Endothelial cell of umbilical vein (primary cell): ENCODE measurements at regions not wholly inside any gene's neighbourhood (a gene's known extent, or its start where the extent isn't known, plus 50 kb on each side); places are given as distances from the start of the nearest gene placed in this dataset.

Experiments used
- BruUV-seq: library from RNA; stranded (reverse); fragments of 400-500 nt; replicated peaks from 2 replicates; lab custom pipeline; 2021; lab: Mats Ljungman, UMichigan
- CTCF ChIA-PET: fragments of 300-600, 350-600 bp; sonication (Branson Sonifier 250); formaldehyde crosslinking; loops from one replicate; lab custom pipeline; 2021; ENCODE audit warnings: antibody characterized with exemption, inconsistent platforms; lab: Charles Lee
- POLR2A ChIA-PET: fragments of 300-600, 350-600 bp; sonication (Branson Sonifier 250); formaldehyde crosslinking; loops from one replicate; lab custom pipeline; 2021; ENCODE audit warnings: antibody characterized with exemption, inconsistent platforms; lab: Charles Lee
- DNase-seq: peaks from one replicate; pipeline ENCODE4 v3.0.0-alpha.2; 2011; ENCODE audit warnings: low read depth, low spot score
- FAIRE-seq: peaks from 2 replicates; lab custom pipeline; 2011; peaks lifted over from hg19 to GRCh38; lab: Jason Lieb, UNC
- H2AFZ ChIP-seq: 2 replicates; pipeline ENCODE4 v1.6.0; 2012; ENCODE audit warnings: low read depth, low read length, control low read depth, inconsistent platforms
- H3K27ac ChIP-seq: 2 replicates; pipeline ENCODE4 v1.5.1; 2011; ENCODE audit warnings: low read depth, mild to moderate bottlenecking, control low read depth, low read length, moderate library complexity; ENCODE audit not compliant: insufficient read depth
- H3K27me3 ChIP-seq, 2 experiments: 2 replicates each; pipeline versions ENCODE4 v1.6.0 to v1.6.1; 2011; ENCODE audit warnings: low read length in 2 of 2, mixed read lengths in 1 of 2; ENCODE audit not compliant: control insufficient read depth in 2 of 2, insufficient read depth in 2 of 2
- H3K36me3 ChIP-seq, 2 experiments: 2 replicates in 1 of 2; 3 replicates in 1 of 2; pipeline ENCODE4 v1.5.1; 2011; ENCODE audit warnings: low read length in 2 of 2, mild to moderate bottlenecking in 1 of 2, moderate library complexity in 1 of 2; ENCODE audit not compliant: control insufficient read depth in 2 of 2, insufficient read depth in 2 of 2; ENCODE audit errors: extremely low read depth in 1 of 2
- H3K4me1 ChIP-seq: 3 replicates; pipeline ENCODE4 v1.5.1; 2011; ENCODE audit warnings: mild to moderate bottlenecking, low read length; ENCODE audit not compliant: control insufficient read depth, insufficient read depth; ENCODE audit errors: extremely low read depth
- H3K4me2 ChIP-seq: 2 replicates; pipeline ENCODE4 v1.6.1; 2011; ENCODE audit warnings: low read length, control low read depth, mixed read lengths; ENCODE audit not compliant: insufficient read depth
- H3K4me3 ChIP-seq, 3 experiments: fragments of 200-600 bp in 1 of 3; sonication (generic), shearing (Covaris generic) in 1 of 3; replicated peaks in 1 of 3; 2 replicates each; pipeline ENCODE4 v1.5.1; 2011 to 2016; ENCODE audit warnings: control low read depth in 3 of 3, low read length in 3 of 3, mild to moderate bottlenecking in 2 of 3, inconsistent platforms in 1 of 3, low read depth in 1 of 3, moderate library complexity in 1 of 3; ENCODE audit not compliant: insufficient read depth in 1 of 3
- H3K79me2 ChIP-seq: 2 replicates; pipeline ENCODE4 v1.6.0; 2012; ENCODE audit warnings: low read length, inconsistent platforms; ENCODE audit not compliant: control insufficient read depth, insufficient read depth
- H3K9ac ChIP-seq: replicated peaks from 2 replicates; pipeline ENCODE3; 2011; ENCODE audit warnings: low read length, control low read depth; ENCODE audit not compliant: insufficient read depth; ENCODE audit errors: extremely low read depth
- H3K9me1 ChIP-seq: replicated peaks from 3 replicates; pipeline ENCODE4 v1.6.0; 2011; ENCODE audit warnings: mild to moderate bottlenecking, low read length; ENCODE audit not compliant: control insufficient read depth, insufficient read depth; ENCODE audit errors: extremely low read depth
- H3K9me3 ChIP-seq: replicated peaks from 2 replicates; pipeline ENCODE4 v1.5.1; 2012; ENCODE audit warnings: low read length, inconsistent platforms; ENCODE audit not compliant: control insufficient read depth, insufficient read depth
- H4K20me1 ChIP-seq: replicated peaks from 2 replicates; pipeline ENCODE3; 2011; ENCODE audit warnings: mild to moderate bottlenecking, low read length; ENCODE audit not compliant: control insufficient read depth, insufficient read depth; ENCODE audit errors: extremely low read depth
- CTCF ChIP-seq, 2 donors: IDR thresholded peaks; 1 replicate in 1 of 2; 2 replicates in 1 of 2; pipeline ENCODE4 v1.5.1; 2011; ENCODE audit warnings: low read length in 2 of 2, mild to moderate bottlenecking in 2 of 2, moderate library complexity in 2 of 2, control low read depth in 1 of 2, inconsistent platforms in 1 of 2, low read depth in 1 of 2; ENCODE audit not compliant: insufficient read depth in 1 of 2; ENCODE audit errors: extremely low read depth in 1 of 2
- EZH2 ChIP-seq: IDR thresholded peaks from 2 replicates; pipeline ENCODE4 v1.6.1; 2012; ENCODE audit warnings: borderline replicate concordance, low read depth, mild to moderate bottlenecking, moderate library complexity, low read length, inconsistent platforms; ENCODE audit not compliant: severe bottlenecking
- FOS ChIP-seq: IDR thresholded peaks from 2 replicates; pipeline ENCODE4 v1.6.1; 2011; ENCODE audit warnings: mild to moderate bottlenecking, low read length, moderate library complexity, borderline replicate concordance; ENCODE audit not compliant: insufficient read depth
- GATA2 ChIP-seq: IDR thresholded peaks from 2 replicates; pipeline ENCODE4 v1.7.0; 2011; ENCODE audit warnings: low read depth, mild to moderate bottlenecking, moderate library complexity, mixed read lengths, low read length; ENCODE audit not compliant: insufficient read length, insufficient read depth
- JUN ChIP-seq: IDR thresholded peaks from 2 replicates; pipeline ENCODE4 v1.6.1; 2011; ENCODE audit warnings: borderline replicate concordance, low read depth; ENCODE audit not compliant: insufficient read length, insufficient read depth
- MYC ChIP-seq: IDR thresholded peaks from one replicate; pipeline ENCODE4 v1.6.1; 2011; ENCODE audit warnings: mild to moderate bottlenecking, low read depth, low read length
- POLR2AphosphoS5 ChIP-seq: IDR thresholded peaks from 2 replicates; pipeline ENCODE4 v1.6.1; 2012; ENCODE audit warnings: low read depth, mild to moderate bottlenecking, control low read depth, low read length, moderate library complexity; ENCODE audit not compliant: insufficient read depth
- dilution Hi-C: fragments of 300-500 bp; cut with MboI; formaldehyde crosslinking; loops from one replicate; pipeline ENCODE4 v1.15.0; 2019; ENCODE audit warnings: low sequenced_read_pairs; ENCODE audit not compliant: extremely low pct_ligation_motif_present
- intact Hi-C: fragments of 100-400 bp; cut with micrococcal nuclease; formaldehyde crosslinking; loops from one replicate; pipeline ENCODE4 v1.10.0; 2022

GRCh38 chr4:154677923-154678322, 65.5 kb upstream of the FGG start:
- Histone ChIP-seq H3K9ac (no peak overlapping the region), H3K4me3 (no peak overlapping the region), H3K27ac (no peak overlapping the region), H3K27me3 (no peaks in the 10 kb centered on the region), H3K79me2 (no peaks in the 10 kb centered on the region), H4K20me1 (no peaks in the 10 kb centered on the region), H3K9me3 (no peaks in the 10 kb centered on the region), H2AFZ (no peak overlapping the region), H3K4me2 (no peak overlapping the region), H3K36me3 (no peaks in the 10 kb centered on the region), H3K9me1 (no peaks in the 10 kb centered on the region), H3K4me1 (no peaks in the 10 kb centered on the region)
- FAIRE-seq (no peak), DNase-seq (no peak)
- dilution Hi-C loops, result no loop called here
- ChIA-PET POLR2A (no interaction called here), CTCF (no interaction called here)
- no TSS peak for BruUV-seq
- no peak for TF ChIP-seq CTCF (IDR thresholded peaks at IDR 0.05; ENCODE audit: extremely low read depth in 1 of 2, insufficient read depth in 1 of 2, low read depth in 1 of 2, low read length in 2 of 2)
- TF ChIP-seq EZH2, result no peak
- no peak for TF ChIP-seq POLR2AphosphoS5
- no peak for TF ChIP-seq JUN
- TF ChIP-seq MYC, result no peak
- TF ChIP-seq FOS, result no peak
- TF ChIP-seq GATA2, result no peak
- intact Hi-C loops, result no loop called here
